Vagina (tissue), 2 donors: ENCODE measurements at regions not wholly inside any gene's neighbourhood (a gene's known extent, or its start where the extent isn't known, plus 50 kb on each side); places are given as distances from the start of the nearest gene placed in this dataset.

Source experiments
- DNase-seq, 2 donors: peaks; one replicate each; pipeline ENCODE4 v3.0.0-alpha.2; 2017; ENCODE audit errors: extremely low spot score in 2 of 2
- H3K27ac ChIP-seq: fragments of 200-600 bp; sonication (generic); one replicate; pipeline ENCODE4 v1.5.1; 2019
- H3K27me3 ChIP-seq: fragments of 200-600 bp; sonication (generic); one replicate; pipeline ENCODE4 v1.5.1; 2019
- H3K36me3 ChIP-seq, 2 donors: fragments of 200-600 bp; sonication (generic); one replicate each; pipeline ENCODE4 v1.5.1; 2017 to 2019
- H3K4me1 ChIP-seq: fragments of 200-600 bp; sonication (generic); one replicate; pipeline ENCODE4 v1.5.1; 2019
- H3K4me3 ChIP-seq, 2 donors: fragments of 200-600 bp; sonication (generic); 1 replicate in 1 of 2; 2 replicates in 1 of 2; pipeline ENCODE4 v1.5.1; 2016 to 2019
- H3K9me3 ChIP-seq: fragments of 200-600 bp; sonication (generic); one replicate; pipeline ENCODE4 v1.5.1; 2019
- CTCF ChIP-seq, 3 experiments: fragments of 450-650 bp in 2 of 3; fragments of 200-600 bp in 1 of 3; sonication (generic) in 1 of 3; IDR thresholded peaks; one replicate each; pipeline ENCODE4 v1.5.1; 2017 to 2019; ENCODE audit warnings: antibody characterized with exemption in 3 of 3, mild to moderate bottlenecking in 2 of 3, moderate library complexity in 2 of 3
- POLR2A ChIP-seq, 2 donors: fragments of 450-650 bp; IDR thresholded peaks; one replicate each; pipeline ENCODE4 v1.6.1; 2017; ENCODE audit warnings: antibody characterized with exemption in 2 of 2, mild to moderate bottlenecking in 2 of 2, moderate library complexity in 2 of 2
- POLR2AphosphoS5 ChIP-seq, 2 donors: sonication (generic); formaldehyde crosslinking; IDR thresholded peaks; one replicate each; pipeline ENCODE4 v1.9.0; 2017; ENCODE audit warnings: antibody characterized with exemption in 2 of 2, mild to moderate bottlenecking in 2 of 2, low read depth in 1 of 2; ENCODE audit not compliant: insufficient read depth in 1 of 2
- intact Hi-C: fragments of 100-400 bp; cut with DNase I; formaldehyde crosslinking; loops from one replicate; pipeline ENCODE4 v1.15.1; 2023

GRCh38 chr1:20426923-20427322, 59.1 kb downstream of the CAMK2N1 start:
- H3K9me3 ChIP-seq = no peaks in the 10 kb centered on the region
- no peak overlapping the region for H3K4me3 ChIP-seq
- H3K36me3 ChIP-seq = no peaks in the 10 kb centered on the region
- no peaks in the 10 kb centered on the region for H3K27me3 ChIP-seq
- intact Hi-C loops = no loop called here
- TF ChIP-seq CTCF (IDR thresholded peaks at IDR 0.05) (no peak), POLR2A (IDR thresholded peaks at IDR 0.05) (no peak), POLR2AphosphoS5 (IDR thresholded peaks at IDR 0.05; ENCODE audit: insufficient read depth in 1 of 2, low read depth in 1 of 2) (no peak)
- H3K4me1 ChIP-seq = no peaks in the 10 kb centered on the region
- no peak for DNase-seq
- no peak overlapping the region for H3K27ac ChIP-seq

GRCh38 chr1:20426371-20426770, 59.6 kb downstream of the CAMK2N1 start:
- intact Hi-C loops = no loop called here
- DNase-seq = no peak
- no peak overlapping the region for H3K4me3 ChIP-seq
- TF ChIP-seq CTCF (IDR thresholded peaks at IDR 0.05) (no peak), POLR2AphosphoS5 (IDR thresholded peaks at IDR 0.05; ENCODE audit: insufficient read depth in 1 of 2, low read depth in 1 of 2) (no peak), POLR2A (IDR thresholded peaks at IDR 0.05) (no peak)
- no peaks in the 10 kb centered on the region for H3K27me3 ChIP-seq
- no peak overlapping the region for H3K27ac ChIP-seq
- no peaks in the 10 kb centered on the region for H3K36me3 ChIP-seq
- no peaks in the 10 kb centered on the region for H3K4me1 ChIP-seq
- H3K9me3 ChIP-seq = no peaks in the 10 kb centered on the region

- no peak for DNase-seq
- Histone ChIP-seq H3K4me3 (no peak overlapping the region), H3K4me1 (no peaks in the 10 kb centered on the region), H3K27ac (no peak overlapping the region), H3K9me3 (no peaks in the 10 kb centered on the region), H3K36me3 (no peaks in the 10 kb centered on the region), H3K27me3 (no peaks in the 10 kb centered on the region)
- intact Hi-C loops = no loop called here
- TF ChIP-seq POLR2AphosphoS5 (IDR thresholded peaks at IDR 0.05; ENCODE audit: insufficient read depth in 1 of 2, low read depth in 1 of 2) (no peak), POLR2A (IDR thresholded peaks at IDR 0.05) (no peak), CTCF (IDR thresholded peaks at IDR 0.05) (no peak)
Measured at GRCh38 chr1:20425622-20426021, 60.4 kb downstream of the CAMK2N1 start.

GRCh38 chr1:20423169-20423795, 62.7 kb downstream of the CAMK2N1 start:
- Histone ChIP-seq H3K27ac (no peak overlapping the region), H3K4me3 (no peak overlapping the region), H3K9me3 (no peaks in the 10 kb centered on the region), H3K4me1 (no peaks in the 10 kb centered on the region), H3K36me3 (no peaks in the 10 kb centered on the region), H3K27me3 (no peaks in the 10 kb centered on the region)
- DNase-seq = no peak
- intact Hi-C loops = loop anchor here (5.0 kb wide), 1 partner anchor 1259 kb away; no protein-coding TSS in a partner anchor
- TF ChIP-seq POLR2A (IDR thresholded peaks at IDR 0.05) (no peak), POLR2AphosphoS5 (IDR thresholded peaks at IDR 0.05; ENCODE audit: insufficient read depth in 1 of 2, low read depth in 1 of 2) (no peak), CTCF (IDR thresholded peaks at IDR 0.05) (no peak)

- TF ChIP-seq CTCF (IDR thresholded peaks at IDR 0.05) (no peak), POLR2AphosphoS5 (IDR thresholded peaks at IDR 0.05; ENCODE audit: insufficient read depth in 1 of 2, low read depth in 1 of 2) (no peak), POLR2A (IDR thresholded peaks at IDR 0.05) (no peak)
- no peak overlapping the region for H3K27ac ChIP-seq
- H3K36me3 ChIP-seq = no peaks in the 10 kb centered on the region
Measured at GRCh38 chr1:20421441-20421840, 64.6 kb downstream of the CAMK2N1 start.

More at GRCh38 chr1:20421441-20421840, 64.6 kb downstream of the CAMK2N1 start:
- Histone ChIP-seq H3K4me3 (no peak overlapping the region), H3K4me1 (no peaks in the 10 kb centered on the region), H3K9me3 (no peaks in the 10 kb centered on the region), H3K27me3 (no peaks in the 10 kb centered on the region)
- intact Hi-C loops = loop anchor here (5.0 kb wide), 1 partner anchor 1261 kb away; no protein-coding TSS in a partner anchor
- no peak for DNase-seq
